B cell (primary cell): ENCODE measurements at regions not wholly inside any gene's neighbourhood (a gene's known extent, or its start where the extent isn't known, plus 50 kb on each side); places are given as distances from the start of the nearest gene placed in this dataset.

Source experiments
- CTCF ChIP-seq: fragments of 200-600 bp; IDR thresholded peaks from one replicate; pipeline ENCODE4 v1.8.0; 2022; ENCODE audit warnings: antibody characterized with exemption, mild to moderate bottlenecking
- EZH2 ChIP-seq: IDR thresholded peaks from 2 replicates; pipeline ENCODE4 v1.6.1; 2012; ENCODE audit warnings: borderline replicate concordance, low read depth, mild to moderate bottlenecking, moderate library complexity, low read length; ENCODE audit not compliant: insufficient read depth, poor library complexity, severe bottlenecking

DNA sequence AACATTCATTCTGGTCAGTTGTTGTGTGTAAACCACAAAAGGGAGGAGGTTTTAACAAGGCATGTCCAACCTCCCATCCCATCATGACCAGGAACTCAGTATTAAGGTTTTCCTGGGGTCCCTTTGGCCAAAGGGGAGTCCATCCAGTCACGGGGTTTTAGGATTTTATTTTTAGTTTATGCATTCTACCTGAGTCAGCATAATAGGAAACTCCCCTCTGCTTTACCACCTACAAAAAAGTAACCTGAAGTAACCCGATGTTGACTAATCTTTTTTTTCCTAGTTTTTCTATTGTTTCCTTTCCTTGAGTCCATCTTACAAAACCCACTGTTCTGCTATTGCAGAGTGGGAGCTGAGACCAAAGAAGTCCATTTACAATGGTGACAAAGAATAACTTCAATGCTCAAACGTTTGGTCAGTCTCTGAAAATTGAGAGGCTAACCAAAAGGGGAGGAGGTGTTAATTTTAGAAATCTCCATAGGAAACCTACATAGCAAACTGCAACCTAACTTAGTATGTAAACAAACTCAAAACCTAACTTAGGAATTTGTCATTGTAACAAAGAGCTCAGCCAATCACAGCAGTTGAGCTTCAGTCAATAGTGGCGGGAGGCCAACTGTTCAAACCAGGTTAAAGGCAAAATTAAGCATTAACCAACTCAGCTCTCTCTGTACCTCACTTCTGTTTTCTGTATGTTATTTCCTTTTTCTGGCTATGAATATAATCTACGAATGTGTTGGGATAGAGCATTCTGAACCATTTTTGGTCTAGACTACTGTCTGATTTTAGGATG lies 1954.1 kb downstream of the PCDH9 start:
- TF ChIP-seq EZH2 = no peak
- TF ChIP-seq CTCF = no peak
